HEK293 (cell line): ENCODE measurements at regions not wholly inside any gene's neighbourhood (a gene's known extent, or its start where the extent isn't known, plus 50 kb on each side); places are given as distances from the start of the nearest gene placed in this dataset.
"Not testable (repeated sequence)": the region's sequence is repeated elsewhere in the genome, so short reads cannot be mapped to it uniquely, and the experiment has no call there.

Experiments
- REST ChIP-seq: fragments of 450-650 bp; formaldehyde crosslinking; IDR thresholded peaks from 2 replicates; pipeline ENCODE4 v1.5.1; 2016; ENCODE audit warnings: missing biosample characterization, missing genetic modification characterization
- ZBTB8A ChIP-seq: fragments of 450-650 bp; formaldehyde crosslinking; IDR thresholded peaks from 2 replicates; pipeline ENCODE4 v1.5.1; 2016; ENCODE audit warnings: missing biosample characterization, missing genetic modification characterization
- ZNF221 ChIP-seq: fragments of 450-650 bp; formaldehyde crosslinking; IDR thresholded peaks from 2 replicates; pipeline ENCODE4 v1.5.1; 2017; ENCODE audit warnings: missing biosample characterization, missing genetic modification characterization, borderline replicate concordance
- ZNF274 ChIP-seq, 2 experiments: fragments of 200-500 bp in 1 of 2; fragments of 450-650 bp in 1 of 2; sonication (Bioruptor generic) in 1 of 2; formaldehyde crosslinking in 1 of 2; IDR thresholded peaks; 2 replicates each; pipeline versions ENCODE4 v1.5.1 to v1.6.1; 2014 to 2016; ENCODE audit warnings: borderline replicate concordance in 1 of 2, inconsistent platforms in 1 of 2, low read length in 1 of 2, missing biosample characterization in 1 of 2, missing genetic modification characterization in 1 of 2
- ZNF292 ChIP-seq: fragments of 450-650 bp; formaldehyde crosslinking; IDR thresholded peaks from 2 replicates; pipeline ENCODE4 v1.5.1; 2016; ENCODE audit warnings: low read depth, missing biosample characterization, missing genetic modification characterization, borderline replicate concordance
- ZNF302 ChIP-seq: fragments of 450-650 bp; formaldehyde crosslinking; IDR thresholded peaks from 2 replicates; pipeline ENCODE4 v1.5.1; 2016; ENCODE audit warnings: missing biosample characterization, missing genetic modification characterization, low read depth
- ZNF324 ChIP-seq: fragments of 450-650 bp; formaldehyde crosslinking; IDR thresholded peaks from 2 replicates; pipeline ENCODE4 v1.5.1; 2016; ENCODE audit warnings: missing biosample characterization, missing genetic modification characterization
- ZNF404 ChIP-seq: fragments of 450-650 bp; formaldehyde crosslinking; IDR thresholded peaks from 2 replicates; pipeline ENCODE4 v1.5.1; 2017; ENCODE audit warnings: missing biosample characterization, missing genetic modification characterization
- ZNF513 ChIP-seq: fragments of 450-650 bp; IDR thresholded peaks from 2 replicates; pipeline ENCODE4 v1.5.1; 2018; ENCODE audit warnings: missing biosample characterization, missing genetic modification characterization
- ZNF596 ChIP-seq: fragments of 450-650 bp; IDR thresholded peaks from 2 replicates; pipeline ENCODE4 v1.5.0; 2018; ENCODE audit warnings: missing biosample characterization, mild to moderate bottlenecking, missing genetic modification characterization, moderate library complexity
- ZNF747 ChIP-seq: fragments of 450-650 bp; formaldehyde crosslinking; IDR thresholded peaks from 2 replicates; pipeline ENCODE4 v1.5.1; 2016; ENCODE audit warnings: missing biosample characterization, missing genetic modification characterization
- TF ChIP-seq, protein P1 (sequence below): fragments of 450-650 bp; formaldehyde crosslinking; IDR thresholded peaks from 2 replicates; pipeline ENCODE4 v1.5.1; 2016; ENCODE audit warnings: missing biosample characterization, missing genetic modification characterization
- TF ChIP-seq, protein P2 (sequence below): fragments of 450-650 bp; formaldehyde crosslinking; IDR thresholded peaks from 2 replicates; pipeline ENCODE4 v1.5.1; 2016; ENCODE audit warnings: missing biosample characterization, missing genetic modification characterization

GRCh38 chr3:165498742-165499141 lies 302.6 kb upstream of the SLITRK3 start:
- TF ChIP-seq, protein P1, sequence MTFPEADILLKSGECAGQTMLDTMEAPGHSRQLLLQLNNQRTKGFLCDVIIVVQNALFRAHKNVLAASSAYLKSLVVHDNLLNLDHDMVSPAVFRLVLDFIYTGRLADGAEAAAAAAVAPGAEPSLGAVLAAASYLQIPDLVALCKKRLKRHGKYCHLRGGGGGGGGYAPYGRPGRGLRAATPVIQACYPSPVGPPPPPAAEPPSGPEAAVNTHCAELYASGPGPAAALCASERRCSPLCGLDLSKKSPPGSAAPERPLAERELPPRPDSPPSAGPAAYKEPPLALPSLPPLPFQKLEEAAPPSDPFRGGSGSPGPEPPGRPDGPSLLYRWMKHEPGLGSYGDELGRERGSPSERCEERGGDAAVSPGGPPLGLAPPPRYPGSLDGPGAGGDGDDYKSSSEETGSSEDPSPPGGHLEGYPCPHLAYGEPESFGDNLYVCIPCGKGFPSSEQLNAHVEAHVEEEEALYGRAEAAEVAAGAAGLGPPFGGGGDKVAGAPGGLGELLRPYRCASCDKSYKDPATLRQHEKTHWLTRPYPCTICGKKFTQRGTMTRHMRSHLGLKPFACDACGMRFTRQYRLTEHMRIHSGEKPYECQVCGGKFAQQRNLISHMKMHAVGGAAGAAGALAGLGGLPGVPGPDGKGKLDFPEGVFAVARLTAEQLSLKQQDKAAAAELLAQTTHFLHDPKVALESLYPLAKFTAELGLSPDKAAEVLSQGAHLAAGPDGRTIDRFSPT (tag by site-specific recombination): not testable (repeated sequence)
- TF ChIP-seq ZBTB8A (tag by site-specific recombination); ZNF292; REST (tag by site-specific recombination); ZNF302 (tag by site-specific recombination); ZNF274 (IDR thresholded peaks at IDR 0.05; ENCODE audit: low read length); ZNF274 (tag by site-specific recombination; IDR thresholded peaks at IDR 0.05; ENCODE audit: borderline replicate concordance); ZNF404 (tag by site-specific recombination); ZNF324 (tag by site-specific recombination); ZNF513 (tag by site-specific recombination); ZNF747 (tag by site-specific recombination); ZNF596 (tag by site-specific recombination); ZNF221 (tag by site-specific recombination): not testable (repeated sequence)
- TF ChIP-seq, protein P2, sequence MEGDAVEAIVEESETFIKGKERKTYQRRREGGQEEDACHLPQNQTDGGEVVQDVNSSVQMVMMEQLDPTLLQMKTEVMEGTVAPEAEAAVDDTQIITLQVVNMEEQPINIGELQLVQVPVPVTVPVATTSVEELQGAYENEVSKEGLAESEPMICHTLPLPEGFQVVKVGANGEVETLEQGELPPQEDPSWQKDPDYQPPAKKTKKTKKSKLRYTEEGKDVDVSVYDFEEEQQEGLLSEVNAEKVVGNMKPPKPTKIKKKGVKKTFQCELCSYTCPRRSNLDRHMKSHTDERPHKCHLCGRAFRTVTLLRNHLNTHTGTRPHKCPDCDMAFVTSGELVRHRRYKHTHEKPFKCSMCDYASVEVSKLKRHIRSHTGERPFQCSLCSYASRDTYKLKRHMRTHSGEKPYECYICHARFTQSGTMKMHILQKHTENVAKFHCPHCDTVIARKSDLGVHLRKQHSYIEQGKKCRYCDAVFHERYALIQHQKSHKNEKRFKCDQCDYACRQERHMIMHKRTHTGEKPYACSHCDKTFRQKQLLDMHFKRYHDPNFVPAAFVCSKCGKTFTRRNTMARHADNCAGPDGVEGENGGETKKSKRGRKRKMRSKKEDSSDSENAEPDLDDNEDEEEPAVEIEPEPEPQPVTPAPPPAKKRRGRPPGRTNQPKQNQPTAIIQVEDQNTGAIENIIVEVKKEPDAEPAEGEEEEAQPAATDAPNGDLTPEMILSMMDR (tag by site-specific recombination): not testable (repeated sequence)
